Ramos (cell line): ENCODE measurements at regions not wholly inside any gene's neighbourhood (a gene's known extent, or its start where the extent isn't known, plus 50 kb on each side); places are given as distances from the start of the nearest gene placed in this dataset.
"Not testable (repeated sequence)": the region's sequence is repeated elsewhere in the genome, so short reads cannot be mapped to it uniquely, and the experiment has no call there.

Source experiments
- in situ Hi-C: fragments of 300-500 bp; cut with MboI; formaldehyde crosslinking; loops from one replicate; pipeline ENCODE4 v1.14.3; 2022; ENCODE audit warnings: low sequenced_read_pairs; ENCODE audit not compliant: unreplicated experiment

DNA sequence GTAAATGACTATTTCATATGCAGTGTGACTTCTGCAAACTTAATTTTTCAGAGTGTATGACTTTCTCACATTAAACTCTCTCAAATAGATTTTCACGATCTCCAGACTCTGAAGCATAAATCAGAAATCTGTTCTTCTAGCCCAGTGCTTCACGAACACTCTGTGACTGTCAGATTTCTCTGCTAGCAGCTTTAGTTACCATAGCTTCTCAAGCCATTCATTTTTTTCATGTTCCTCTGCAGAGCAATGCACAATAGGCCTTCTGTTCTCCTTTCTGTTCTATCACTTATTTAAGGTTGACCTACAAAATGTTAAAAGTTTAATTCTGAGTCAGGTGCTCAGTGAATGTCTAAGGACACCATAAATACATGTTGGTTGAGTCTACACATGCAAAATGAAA, 1102.2 kb downstream of the TUSC7 start:
- in situ Hi-C loops = no loop called here

GRCh38 chr3:117814975-117815374, 1105.4 kb downstream of the TUSC7 start:
- in situ Hi-C loops = no loop called here

DNA sequence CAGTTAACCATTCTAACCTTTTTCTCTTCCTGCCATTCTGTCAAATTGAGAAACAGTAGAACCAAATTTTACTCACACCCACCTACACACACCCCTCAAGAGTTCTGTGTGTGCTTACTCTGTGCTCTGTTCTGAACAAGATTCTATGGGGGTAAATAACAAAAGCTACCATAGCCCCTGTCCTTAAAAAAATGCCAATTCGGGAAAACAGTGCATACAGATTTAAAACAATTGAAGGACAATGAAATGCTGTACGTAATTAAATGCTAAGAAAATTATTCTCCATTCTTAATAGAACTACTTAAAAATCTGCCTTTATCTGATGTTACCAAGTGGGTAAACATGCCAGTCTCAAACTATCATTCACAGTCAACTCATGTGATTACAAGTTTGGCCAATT, 1107.5 kb downstream of the TUSC7 start:
- in situ Hi-C loops = no loop called here

DNA sequence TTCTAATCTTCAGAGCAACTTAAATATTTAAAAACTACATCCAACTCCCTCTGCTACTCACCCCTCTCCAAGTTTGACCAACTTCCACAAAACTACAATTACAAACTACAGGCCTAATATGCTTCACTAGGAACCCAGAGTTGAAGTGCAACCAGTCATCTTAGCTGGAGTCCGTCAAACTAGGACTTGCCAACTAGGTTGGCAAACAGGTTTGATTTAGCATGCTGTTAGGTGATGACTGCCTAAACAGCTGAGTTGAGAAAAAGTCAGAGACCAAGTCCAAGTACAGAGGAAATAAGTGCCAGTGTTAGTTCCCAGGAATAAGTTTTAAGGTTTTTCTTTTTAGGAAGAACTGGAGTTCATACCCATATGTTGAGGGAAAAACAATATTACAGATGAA, 1109.0 kb downstream of the TUSC7 start:
- in situ Hi-C loops = no loop called here

GRCh38 chr3:117820658-117821299, 1111.2 kb downstream of the TUSC7 start:
- in situ Hi-C loops = no loop called here

- in situ Hi-C loops = no loop called here
Measured at GRCh38 chr3:117822416-117822815, 1112.8 kb downstream of the TUSC7 start.

- in situ Hi-C loops = no loop called here
Measured at GRCh38 chr3:117836296-117836695, 1126.7 kb downstream of the TUSC7 start.

DNA sequence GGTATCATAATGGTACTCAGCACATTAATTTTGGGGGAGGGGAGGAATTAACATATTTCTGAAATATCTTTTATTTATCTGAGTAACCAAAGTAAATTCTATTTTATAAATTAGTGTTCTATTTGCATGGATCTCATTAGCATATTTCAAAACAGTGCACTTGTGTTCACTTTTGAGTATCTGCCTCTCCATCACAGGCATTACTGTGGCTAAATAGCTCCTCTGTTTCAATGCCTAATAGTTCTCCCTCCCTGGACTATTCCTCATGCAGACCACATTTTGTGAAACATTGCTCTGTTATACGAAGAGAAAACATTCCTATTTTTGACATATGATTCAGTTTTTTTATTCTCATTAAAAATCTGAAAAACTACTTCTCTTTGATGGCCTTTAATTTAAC, 1127.8 kb downstream of the TUSC7 start:
- in situ Hi-C loops = no loop called here

- in situ Hi-C loops = no loop called here
Measured at GRCh38 chr3:117842086-117842485, 1132.5 kb downstream of the TUSC7 start.

DNA sequence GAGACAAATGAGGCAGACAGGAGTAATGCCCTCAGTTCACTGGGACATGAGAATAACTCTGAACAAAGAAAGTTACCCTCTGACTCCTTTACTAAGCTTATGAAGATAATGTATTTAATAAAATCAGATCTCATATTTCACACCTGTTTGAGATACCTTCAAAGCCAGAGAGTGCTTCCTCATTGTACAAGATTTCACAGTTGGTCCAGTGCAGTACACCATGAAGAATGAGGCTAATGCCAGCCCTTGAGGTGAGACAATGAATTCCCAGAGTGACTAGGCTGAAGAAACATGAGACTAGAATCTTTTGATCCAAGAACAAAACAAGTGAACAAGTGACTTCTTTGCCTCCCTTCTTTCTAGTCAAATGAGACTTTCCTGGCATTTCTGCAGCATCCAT, 1133.8 kb downstream of the TUSC7 start:
- in situ Hi-C loops = no loop called here

DNA sequence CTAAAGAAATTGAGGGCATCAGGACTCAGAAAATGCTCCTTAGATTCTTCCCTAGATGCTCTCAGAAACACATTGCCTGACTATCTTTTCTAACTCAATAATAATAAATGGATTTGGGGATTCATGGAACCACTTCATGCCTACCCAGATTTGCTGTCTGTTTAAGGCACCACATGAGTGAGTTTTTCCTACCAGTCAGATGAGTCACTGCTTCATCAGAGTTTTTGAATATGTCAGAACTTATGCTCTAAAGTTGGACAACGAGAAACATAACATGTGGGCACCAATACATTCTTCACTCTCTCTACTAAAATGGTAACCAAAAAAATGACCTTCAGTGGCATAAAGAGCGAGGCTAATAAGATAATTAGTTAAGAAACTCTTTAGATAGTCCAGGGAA, 1135.1 kb downstream of the TUSC7 start:
- in situ Hi-C loops = no loop called here

- in situ Hi-C loops = no loop called here
Measured at GRCh38 chr3:117846238-117846637, 1136.7 kb downstream of the TUSC7 start.

DNA sequence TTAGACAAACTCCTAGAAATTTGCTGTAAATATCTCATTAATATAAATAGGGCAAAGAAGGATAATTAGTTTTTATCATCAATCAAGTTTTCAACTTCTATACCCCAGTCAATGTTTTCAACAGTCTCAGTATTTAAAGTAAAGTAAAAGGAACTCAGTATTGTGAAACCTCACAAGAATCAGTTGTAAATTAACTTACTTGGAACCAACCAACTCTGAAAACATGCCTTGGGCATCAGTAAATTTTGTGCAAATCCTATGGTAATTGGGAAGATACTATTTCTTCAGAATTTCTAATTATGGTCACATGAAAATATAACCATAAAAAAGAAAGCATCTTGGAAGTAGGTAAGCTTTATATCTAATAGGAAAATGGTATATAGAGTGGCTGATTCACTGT, 1139.0 kb downstream of the TUSC7 start:
- in situ Hi-C loops = no loop called here

DNA sequence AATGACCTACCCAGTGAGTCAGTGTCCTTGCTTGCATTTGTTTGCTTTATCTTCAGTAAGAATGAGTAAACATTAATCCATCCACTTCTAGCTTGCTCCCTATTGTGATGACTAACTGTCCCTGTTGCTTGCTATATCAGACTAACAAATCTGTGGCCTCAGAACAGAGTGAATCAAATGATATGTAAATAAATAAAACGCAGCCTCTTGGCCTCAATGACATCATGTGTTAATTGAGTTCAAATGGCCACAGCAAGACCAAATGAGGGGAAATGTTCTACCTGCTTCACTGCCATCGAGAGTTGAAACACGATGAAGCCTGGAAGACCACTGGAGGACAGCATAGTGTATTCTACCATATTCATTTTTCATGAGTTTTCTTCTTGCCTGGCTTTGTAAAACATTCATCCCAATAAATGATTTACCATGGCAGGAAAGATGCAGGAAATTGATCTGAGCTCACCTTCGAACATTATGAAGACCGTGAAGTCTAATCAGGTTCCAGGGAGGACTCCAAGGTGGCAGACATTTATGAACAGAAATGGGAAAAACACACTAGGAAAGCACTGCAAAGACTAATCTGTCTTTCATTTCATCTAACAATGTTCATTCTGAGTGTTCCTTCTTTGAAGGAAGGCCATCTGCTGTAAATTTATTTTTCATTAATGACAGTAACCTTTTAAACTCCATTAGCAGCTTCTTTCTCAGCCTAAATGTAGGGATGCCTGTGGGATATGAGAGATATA, 1144.5 kb downstream of the TUSC7 start:
- in situ Hi-C loops = no loop called here

DNA sequence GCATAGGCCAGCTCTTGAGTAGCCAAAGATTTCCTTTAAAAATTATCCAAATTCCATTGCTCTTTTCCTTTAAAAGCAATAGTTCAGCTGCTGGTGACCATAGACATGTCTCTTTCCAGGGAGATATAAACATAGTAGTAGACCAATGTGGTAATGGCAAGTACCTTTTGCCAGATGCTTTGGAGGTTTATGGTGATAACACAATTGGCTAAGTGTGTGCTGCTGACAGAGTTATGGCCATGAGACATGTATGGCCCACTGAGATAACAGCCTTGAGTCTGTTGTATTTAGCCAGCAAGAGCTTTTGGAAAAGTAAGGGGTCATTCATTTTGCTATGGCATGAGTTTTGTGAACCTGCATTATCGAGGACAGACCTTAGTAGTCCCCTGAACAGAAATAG, 1146.8 kb downstream of the TUSC7 start:
- in situ Hi-C loops = no loop called here

- in situ Hi-C loops = no loop called here
Measured at GRCh38 chr3:117863146-117863545, 1153.6 kb downstream of the TUSC7 start.

DNA sequence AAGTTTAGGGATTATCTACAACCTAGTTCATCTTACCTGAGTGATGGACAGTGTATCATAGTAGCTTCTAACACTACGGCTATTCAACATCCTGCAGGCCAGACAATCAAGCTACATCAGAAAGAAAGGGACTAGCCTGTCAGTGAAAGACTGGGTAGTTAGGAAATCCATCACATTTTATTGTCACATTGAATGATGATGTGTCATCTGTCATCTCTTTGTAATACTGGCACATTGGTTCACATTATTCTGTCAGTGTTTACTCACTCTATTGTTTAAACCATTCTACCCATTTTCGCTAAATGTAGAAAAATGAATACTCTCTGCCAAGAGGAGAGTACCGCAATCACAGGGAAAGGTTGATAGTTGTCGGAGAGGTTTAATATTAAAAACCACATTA, 1155.8 kb downstream of the TUSC7 start:
- in situ Hi-C loops = no loop called here

DNA sequence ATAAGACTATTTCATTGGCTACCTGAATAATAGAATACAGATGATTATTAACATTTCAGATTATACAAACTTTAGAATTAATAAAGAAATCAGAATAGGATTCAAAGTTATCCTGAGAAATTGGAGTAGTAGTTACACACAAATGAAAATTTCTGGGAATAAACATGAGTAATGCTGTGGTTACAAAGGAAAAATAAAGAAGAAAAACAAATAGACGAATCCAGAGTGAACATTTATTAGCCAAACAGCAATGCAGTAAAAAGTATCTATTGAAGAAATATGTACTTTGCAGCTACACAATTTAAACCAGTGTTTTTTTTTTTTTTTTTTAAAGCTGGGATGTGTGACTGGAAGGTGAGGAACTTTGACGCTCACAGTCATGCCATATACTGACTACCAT, 1159.2 kb downstream of the TUSC7 start:
- in situ Hi-C loops = no loop called here

DNA sequence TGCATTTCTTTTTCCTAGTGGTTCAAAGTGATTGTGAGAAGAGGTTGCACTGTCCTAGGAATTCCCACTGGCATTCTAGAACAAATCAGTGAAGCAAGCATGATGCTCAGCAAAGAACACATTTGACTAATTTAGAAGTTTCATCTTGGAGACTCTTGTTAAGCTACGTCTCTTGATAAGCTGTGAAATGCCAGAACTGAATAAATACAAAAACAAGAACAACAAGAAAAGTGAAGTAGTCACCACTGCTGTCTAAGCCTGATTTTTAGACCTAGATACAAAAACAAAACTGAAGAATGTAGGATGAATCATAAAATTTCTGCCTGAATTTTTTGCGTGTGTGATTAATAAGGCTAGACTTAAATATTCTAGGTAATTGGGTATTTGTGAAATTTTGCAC, 1162.4 kb downstream of the TUSC7 start:
- in situ Hi-C loops = no loop called here

- in situ Hi-C loops = not testable (repeated sequence)
Measured at GRCh38 chr3:117872594-117873248, 1161.9 kb downstream of the IGSF11 start.

DNA sequence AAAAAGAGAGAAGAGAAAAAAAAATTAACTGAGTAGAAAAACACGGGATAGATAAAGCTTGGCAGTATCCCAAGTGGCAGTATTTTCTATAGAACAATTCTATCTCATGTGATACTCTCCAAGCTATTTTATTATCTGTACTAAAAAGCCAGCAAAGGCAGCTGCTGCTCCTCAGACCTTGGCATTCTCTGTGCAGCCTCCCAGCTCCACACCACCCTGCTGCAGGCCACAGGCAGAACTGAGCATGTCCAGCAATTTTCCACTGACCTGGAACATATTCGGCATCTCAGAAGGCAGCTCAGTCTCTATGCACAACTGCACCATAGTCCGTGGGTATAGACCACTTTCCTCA, 1161.4 kb downstream of the IGSF11 start:
- in situ Hi-C loops = no loop called here
